ENCODE measurements at regions not wholly inside any gene's neighbourhood (a gene's known extent, or its start where the extent isn't known, plus 50 kb on each side); places are given as distances from the start of the nearest gene placed in this dataset.

DNA sequence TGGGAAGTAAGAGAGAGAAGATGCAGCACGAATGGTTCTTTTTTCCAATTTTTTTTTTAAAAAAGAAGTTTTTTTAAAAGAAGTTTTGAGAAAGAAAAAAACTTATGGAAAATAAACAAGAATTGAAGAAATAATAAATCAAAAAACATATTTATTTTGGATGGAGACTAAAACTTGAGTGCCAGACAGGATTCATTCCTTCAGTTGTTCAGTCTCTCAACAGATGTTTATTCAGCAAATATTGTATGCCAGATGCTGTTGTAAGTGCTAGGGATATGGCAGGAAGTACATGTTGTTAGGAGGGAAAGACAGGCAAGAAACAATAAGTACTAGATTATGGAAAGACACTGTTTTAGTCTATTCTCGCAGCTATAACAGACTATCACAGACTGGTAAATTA is 750.7 kb upstream of the PHF14 start:
- ATAC-seq (ENCODE audit: poor library complexity) (no peak), DNase-seq (no peak)
- intact Hi-C loops (cut with DNase I): no loop called here

DNA sequence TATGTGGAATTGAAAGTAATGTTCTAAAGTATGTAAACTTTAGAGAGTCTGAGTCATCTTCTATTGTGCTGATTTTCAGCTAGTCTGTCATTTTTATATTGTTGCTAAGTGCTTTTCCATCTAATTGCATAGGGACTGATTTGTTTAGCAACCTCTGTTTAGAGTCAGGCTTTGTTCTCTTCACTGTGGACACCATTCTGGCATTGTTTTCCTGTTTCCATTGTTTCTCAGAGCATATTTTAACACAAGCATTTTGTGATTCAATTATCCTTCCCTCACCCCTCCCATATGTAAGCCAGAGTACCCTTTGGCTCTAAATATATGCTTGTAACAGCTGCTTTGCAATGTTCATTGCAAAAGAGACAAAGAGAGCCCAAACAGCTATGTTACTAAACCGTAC is 748.4 kb upstream of the PHF14 start:
- ATAC-seq (ENCODE audit: poor library complexity) (no peak), DNase-seq (no peak)
- intact Hi-C loops (cut with DNase I): no loop called here

DNA sequence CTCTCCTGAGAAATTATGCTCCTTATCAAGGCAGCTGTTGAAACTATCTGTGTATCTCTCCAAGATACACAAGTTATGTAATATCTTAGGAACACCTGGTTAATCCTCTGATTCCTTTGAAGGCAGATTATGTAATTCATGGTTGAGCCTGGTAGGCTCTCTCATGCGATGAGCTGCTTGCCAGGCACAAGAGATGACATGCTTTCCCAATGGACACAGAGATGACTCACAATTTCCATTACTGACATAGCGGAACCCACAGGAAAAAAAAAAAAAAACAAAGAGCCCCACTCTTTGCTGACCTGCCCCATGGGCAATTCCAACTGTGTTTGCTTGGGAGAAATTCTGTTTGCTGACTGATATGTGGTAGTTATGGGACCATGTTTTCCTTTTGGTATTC is 736.4 kb upstream of the PHF14 start:
- intact Hi-C loops (cut with DNase I): no loop called here
- DNase-seq: no peak
- peak; percentile 40 for ATAC-seq (ENCODE audit: poor library complexity)

DNA sequence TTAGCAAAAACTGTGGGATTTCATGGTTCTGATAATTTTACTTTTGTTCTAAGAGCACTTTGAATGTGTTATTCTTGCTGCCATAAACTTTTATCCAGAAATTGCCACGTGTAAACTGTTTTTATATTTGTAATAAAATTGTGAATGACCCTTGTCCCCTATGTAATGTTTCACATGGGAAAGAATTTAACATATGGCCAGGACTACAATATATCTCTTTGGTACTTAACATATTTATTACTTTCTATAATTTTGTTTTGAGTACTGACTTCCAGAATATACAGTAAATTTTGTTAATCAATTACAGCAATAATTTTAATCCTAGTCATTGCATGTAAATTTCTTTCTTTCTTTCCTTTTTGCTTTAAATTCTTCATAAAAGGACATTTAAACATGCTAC is 735.0 kb upstream of the PHF14 start:
- ATAC-seq (ENCODE audit: poor library complexity) (no peak), DNase-seq (no peak)
- intact Hi-C loops (cut with DNase I): no loop called here

DNA sequence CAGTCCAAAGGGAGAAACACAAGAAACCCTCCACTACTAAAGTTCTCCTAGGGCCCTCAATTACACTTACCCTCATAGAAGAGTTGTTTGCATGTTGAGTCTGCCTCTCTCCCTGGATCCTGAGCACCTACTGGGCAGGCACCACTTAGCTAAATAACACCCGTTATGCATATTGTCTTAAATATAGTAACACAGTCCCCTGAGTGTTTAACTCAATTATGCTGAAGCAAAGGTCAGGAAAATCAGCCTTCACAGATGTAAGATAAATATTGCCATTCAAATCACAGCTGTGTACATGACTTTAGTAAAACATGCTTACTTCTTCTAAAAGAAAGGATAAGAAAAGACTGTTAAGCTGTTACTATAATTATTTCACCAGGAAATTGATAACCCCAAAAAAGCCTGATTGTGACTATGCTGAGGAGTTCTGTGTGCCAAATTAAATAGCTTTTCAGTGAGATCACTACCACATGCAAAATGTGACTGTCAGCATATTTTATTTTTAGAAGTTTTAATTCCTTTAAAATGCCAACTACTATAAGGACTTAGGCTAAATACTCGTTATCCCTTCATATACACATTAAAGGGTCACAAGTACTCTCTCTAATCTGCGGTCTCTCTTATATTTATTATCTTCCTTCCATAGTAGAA is 733.9 kb upstream of the PHF14 start:
- ATAC-seq (ENCODE audit: poor library complexity) (peak; percentile 94), DNase-seq (no peak)
- intact Hi-C loops (cut with DNase I): no loop called here

DNA sequence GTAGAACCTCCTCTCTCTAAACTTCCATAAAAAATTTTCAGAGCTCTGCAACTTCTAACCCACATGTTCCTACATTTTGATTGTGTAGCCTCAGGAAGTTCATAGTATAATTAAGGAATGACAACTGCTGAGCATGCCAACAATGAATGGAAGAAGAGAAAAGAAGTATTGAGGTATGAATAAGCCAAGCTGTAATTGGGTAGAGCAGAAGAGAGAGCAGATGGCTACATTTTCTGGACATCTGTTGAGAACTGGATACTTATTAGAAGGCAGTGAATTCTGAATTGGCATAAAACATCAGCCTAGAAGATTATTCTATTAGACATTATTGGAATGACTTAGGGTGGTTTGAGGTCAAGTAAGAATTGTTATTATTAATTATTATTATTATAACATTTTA is 728.3 kb upstream of the PHF14 start:
- intact Hi-C loops (cut with DNase I): no loop called here
- no peak for ATAC-seq (ENCODE audit: poor library complexity)
- DNase-seq: no peak

DNA sequence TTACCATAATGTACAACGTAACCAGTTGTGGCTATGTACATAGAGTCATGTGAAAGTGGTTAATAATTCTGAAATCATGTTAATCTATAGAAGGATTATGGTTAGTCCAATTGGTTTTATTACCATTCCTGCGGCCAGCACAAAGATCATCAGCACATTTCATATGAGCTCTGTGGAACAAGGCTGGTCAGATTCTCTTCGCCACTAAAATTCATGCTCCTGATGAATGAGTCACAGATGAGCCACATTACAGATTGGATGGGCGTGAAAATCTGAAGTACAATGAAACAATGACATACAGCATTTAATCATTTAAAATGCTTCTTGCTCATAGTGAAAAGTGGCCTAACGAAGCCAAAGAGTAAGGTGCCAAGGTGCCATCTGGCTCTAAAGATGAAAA is 716.2 kb upstream of the PHF14 start:
- DNase-seq: no peak
- no peak for ATAC-seq (ENCODE audit: poor library complexity)
- intact Hi-C loops (cut with DNase I): no loop called here

DNA sequence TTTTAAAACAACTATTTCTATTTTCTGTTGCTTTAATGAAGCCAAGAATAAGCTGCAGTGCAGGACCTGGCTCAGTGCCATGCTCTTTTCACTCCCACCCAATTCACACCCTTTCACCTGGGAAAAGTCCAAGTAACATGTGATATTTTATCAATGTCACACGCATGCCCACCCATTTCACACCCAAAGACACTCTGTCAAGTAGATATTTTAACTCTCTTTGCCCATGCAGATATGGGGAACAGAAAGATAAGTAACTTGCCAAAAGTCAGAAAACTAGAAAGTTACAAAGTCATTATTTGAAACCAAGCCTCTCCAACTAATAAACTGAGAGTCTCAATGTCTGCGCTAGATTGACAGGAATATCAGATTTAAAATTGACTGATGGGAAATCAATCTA is 706.7 kb upstream of the PHF14 start:
- intact Hi-C loops (cut with DNase I): no loop called here
- ATAC-seq (ENCODE audit: poor library complexity): no peak

DNA sequence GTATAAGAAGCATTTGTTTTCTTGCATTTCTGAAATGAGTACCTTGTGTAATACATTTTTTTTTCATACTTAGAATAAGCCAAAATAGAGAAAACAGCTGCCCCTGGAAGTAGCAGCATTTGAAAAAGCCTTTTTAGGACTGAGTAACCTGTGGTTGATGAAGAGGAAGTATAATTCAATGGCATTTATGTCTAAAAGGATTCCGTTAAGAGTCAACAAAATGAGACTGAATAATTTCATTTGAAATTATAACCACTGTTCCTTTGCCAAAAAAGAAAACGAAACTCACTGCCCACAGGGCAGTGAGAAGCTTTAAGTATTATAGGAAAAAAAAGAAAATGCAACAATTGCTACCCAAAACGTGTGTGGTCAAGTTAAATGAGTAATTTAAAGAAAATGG is 705.6 kb upstream of the PHF14 start:
- intact Hi-C loops (cut with DNase I): no loop called here
- ATAC-seq (ENCODE audit: poor library complexity) (no peak), DNase-seq (no peak)

More for the DNA sequence above, 706.7 kb upstream of the PHF14 start:
- DNase-seq: no peak

DNA sequence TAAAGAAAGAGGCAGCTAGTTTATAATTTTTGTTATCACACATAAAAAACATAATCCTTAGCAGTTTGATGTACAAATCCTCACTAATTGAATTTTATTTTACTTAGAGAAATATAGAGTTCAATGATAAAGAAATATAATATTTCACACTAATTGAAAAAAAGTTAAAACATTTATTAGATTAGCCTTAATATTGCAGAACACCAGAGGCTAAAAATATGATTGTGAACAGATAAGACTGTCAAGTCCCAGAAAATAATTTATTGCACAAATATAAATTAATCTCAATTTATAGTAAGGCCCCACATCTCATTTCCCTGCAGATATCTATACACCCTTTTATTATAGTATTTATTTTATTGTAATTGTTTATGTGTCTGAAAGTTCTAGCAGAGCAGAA is 690.8 kb upstream of the PHF14 start:
- no peak for DNase-seq
- ATAC-seq (ENCODE audit: poor library complexity): no peak
- intact Hi-C loops (cut with DNase I): no loop called here

DNA sequence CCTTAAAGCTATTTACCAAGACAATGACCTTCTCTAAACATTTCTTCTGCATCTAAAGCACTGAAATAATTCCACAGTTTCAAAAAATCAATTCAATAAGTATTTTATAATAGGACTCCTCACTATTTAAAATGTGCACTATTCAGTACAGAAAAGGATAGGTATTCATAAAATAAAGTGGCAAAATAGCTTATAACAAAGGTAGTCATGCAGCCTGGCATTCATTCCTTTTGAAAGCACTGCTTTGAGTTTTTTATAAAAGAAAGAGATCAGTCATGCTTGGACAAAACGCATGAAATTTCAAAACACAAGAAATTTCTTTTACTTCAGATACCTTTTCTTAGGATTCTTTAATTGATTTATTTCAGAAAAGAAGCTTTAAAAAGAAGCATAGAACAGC is 689.7 kb upstream of the PHF14 start:
- intact Hi-C loops (cut with DNase I): no loop called here
- DNase-seq: no peak
- ATAC-seq (ENCODE audit: poor library complexity): no peak

DNA sequence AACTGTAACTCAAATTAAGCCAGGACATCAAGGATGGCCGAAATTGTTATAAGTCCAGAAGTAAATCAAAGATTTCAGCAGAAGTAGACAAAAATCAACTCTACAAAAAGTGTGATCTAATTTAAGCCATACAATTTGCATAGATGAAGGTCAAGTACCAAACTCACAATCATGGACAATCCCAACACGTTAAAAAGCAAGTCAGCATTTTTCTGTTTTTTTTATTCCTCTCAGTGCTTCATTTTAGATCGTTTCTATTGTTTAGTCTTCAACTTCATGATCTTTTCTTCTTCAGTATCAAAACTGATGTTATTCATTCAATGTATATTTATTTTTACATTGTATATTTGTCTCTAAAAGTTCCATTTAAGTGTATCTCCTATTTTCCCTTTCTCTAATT is 674.3 kb upstream of the PHF14 start:
- no peak for ATAC-seq (ENCODE audit: poor library complexity)
- intact Hi-C loops (cut with DNase I): no loop called here

DNA sequence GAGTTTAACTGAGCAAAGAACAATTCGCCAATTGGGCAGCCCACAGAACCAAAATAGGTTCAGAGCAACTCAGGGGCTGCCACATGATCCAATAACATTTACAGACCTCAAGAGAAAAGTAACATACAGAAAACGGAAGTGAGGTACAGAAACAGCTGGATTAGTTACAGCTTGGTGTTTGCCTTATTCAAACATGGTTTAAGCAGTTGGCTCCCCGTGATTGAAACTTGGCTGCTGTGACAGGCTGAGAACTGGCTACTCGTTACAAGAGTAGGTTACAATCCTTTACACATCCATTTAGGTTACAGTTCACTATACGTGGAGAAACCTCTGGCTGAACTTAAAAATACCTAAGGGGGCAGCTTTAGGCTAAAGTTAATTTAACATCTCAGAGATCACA is 673.1 kb upstream of the PHF14 start:
- ATAC-seq (ENCODE audit: poor library complexity): no peak
- no peak for DNase-seq
- intact Hi-C loops (cut with DNase I): no loop called here

More for the DNA sequence above, 674.3 kb upstream of the PHF14 start:
- no peak for DNase-seq

DNA sequence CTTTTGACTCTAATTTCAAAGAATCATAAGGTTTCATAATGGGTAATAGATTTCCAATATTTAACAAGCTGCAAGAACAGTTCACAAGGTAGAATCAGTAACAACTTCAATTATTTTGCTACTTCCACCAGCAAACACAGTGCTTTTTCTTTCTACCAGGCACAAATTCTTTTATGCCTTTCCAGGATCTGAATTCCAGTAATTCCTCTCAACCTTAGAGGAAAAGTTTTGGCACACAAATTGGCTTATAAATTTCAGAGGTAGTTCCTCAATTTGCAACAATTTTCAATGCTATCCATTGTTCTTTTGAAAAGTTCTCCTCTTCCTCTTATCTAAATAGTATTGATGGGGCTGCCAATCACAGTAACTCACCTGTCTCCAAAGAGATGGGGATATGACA is 665.4 kb upstream of the PHF14 start:
- DNase-seq (no peak), ATAC-seq (ENCODE audit: poor library complexity) (no peak)
- intact Hi-C loops (cut with DNase I): no loop called here

DNA sequence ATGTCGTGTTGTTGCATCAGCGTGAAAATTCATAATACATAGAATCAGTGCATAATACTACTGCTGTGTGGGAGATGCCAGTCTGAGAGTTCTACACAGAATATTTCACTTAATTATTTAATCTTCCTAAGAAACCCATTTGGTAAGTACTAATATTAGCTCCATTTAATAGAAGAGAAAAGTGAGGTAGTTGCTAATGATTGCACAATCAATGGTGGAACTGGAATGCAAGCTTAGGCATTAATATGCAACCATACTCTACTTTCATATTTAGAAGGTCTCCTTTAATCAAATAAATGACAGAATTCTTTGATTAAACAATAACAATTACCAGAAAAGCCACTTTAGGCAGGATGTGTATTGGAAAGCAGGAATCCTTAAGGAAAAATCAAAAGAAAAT is 660.7 kb upstream of the PHF14 start:
- intact Hi-C loops (cut with DNase I): no loop called here
- DNase-seq (no peak), ATAC-seq (ENCODE audit: poor library complexity) (no peak)

DNA sequence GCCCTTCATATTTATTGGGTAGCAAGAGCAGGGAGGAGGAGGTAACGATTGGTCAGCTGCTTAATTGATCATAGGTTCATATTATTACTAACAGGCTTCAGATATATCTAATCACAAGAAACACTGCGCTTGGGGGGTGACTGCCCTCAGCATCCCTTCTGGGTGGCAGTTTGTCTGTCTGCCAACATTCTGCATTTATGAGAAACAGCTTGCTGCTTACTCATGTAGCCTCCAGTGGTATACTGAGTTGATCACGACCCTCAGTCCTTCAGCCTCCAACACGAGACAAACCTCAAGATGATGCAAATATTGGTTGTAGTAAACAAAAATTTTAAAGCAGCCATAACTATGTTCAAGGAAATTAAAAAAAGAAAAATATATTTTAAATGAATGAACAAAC is 657.8 kb upstream of the PHF14 start:
- intact Hi-C loops (cut with DNase I): no loop called here
- ATAC-seq (ENCODE audit: poor library complexity) (no peak), DNase-seq (no peak)

DNA sequence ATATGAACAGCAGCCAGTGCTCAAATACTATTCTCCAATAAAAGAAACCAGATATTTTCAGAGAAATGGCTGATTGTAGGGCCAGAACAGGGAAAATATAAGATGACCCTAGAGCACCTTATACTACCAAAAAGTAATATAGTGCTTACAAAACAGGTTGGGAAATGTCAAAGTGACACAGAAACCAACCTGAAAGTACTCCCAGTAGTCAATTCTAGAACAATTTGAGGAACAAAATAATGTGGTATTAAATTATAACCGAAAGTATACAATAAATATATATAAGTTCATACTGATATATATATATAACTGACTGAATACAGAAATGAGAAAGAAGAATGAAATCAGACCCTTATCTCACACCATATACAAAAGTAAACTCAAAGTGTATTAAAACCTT is 657.2 kb upstream of the PHF14 start:
- intact Hi-C loops (cut with DNase I): no loop called here
- DNase-seq (no peak), ATAC-seq (ENCODE audit: poor library complexity) (no peak)

DNA sequence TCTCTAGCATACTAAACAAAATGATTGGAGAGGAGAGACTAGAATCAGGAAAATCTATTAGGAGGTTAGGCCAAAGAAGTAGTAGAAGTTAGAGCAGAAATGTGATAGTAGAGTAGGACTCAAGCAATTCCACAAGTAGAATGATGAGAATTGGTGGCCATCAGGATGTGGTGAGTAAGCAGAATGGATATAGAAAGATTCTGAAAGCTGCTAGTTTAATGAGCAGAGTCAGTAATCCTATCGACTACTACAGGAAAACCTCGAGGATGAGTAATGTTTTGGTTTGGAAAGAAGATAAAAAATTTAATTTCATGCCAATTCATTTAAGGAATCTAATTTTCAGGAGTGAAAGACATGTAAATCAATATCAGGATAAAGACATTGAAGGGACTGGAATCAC is 648.3 kb upstream of the PHF14 start:
- ATAC-seq (ENCODE audit: poor library complexity) (no peak), DNase-seq (no peak)
- intact Hi-C loops (cut with DNase I): no loop called here

DNA sequence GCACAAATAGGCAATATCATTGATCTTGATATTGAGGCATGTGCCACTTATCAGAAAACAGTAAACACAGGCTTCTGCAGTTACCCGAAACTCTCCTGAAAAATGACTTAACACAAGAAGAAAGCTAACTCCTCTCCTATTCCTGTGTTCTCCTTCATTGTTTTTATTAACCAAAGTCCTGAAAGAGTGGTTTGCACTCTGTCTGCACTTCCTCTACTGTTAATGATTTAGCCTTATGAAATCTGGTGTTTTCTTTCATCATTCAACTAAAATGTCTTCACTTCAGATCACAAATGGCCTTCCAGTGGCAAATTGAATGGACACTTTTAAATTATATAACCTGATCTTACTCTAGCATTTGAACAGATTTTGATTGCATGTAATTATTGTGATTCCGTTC is 630.6 kb upstream of the PHF14 start:
- ATAC-seq (ENCODE audit: poor library complexity): no peak
- DNase-seq: no peak
- intact Hi-C loops (cut with DNase I): no loop called here

DNA sequence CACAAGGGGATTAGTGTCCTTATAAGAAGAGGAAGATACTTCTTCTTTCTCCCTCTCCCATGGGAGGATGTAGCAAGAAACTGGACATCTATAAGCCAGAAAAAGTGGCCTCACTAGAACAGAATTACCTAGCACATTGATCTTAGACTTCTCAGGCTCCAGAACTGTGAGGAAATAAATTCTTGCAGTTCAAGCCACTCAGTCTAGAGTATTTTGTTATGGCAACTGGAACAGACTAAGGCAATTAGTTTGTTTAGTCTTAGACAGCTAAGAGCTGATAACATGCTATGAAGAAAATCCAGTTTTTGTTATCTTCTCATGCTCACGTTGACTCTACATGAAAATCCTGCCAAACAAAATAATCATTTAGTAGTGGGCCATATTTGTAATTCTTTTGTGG is 627.6 kb upstream of the PHF14 start:
- ATAC-seq (ENCODE audit: poor library complexity): no peak
- DNase-seq: no peak
- intact Hi-C loops (cut with DNase I): no loop called here

DNA sequence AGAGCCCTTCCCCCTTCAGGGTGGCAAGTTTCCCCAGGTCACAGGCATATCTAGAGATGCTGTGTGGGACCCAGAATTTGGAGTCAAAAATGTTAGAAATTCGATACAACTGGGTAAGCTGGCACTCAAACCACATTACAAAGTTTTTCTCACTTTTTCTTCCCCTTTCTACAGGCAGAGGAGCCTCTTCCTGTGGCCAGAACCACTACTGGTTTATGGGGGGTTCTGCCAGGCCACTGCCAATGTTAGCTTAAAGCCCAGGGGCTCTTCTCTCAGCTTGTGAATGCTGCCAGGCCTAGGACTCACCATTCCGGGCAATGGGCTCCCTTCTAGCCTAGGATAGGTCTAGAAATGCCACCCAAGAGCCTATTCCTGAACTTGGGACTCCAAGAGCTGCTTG is 617.9 kb upstream of the PHF14 start:
- ATAC-seq (ENCODE audit: poor library complexity) (no peak), DNase-seq (no peak)
- intact Hi-C loops (cut with DNase I): no loop called here

DNA sequence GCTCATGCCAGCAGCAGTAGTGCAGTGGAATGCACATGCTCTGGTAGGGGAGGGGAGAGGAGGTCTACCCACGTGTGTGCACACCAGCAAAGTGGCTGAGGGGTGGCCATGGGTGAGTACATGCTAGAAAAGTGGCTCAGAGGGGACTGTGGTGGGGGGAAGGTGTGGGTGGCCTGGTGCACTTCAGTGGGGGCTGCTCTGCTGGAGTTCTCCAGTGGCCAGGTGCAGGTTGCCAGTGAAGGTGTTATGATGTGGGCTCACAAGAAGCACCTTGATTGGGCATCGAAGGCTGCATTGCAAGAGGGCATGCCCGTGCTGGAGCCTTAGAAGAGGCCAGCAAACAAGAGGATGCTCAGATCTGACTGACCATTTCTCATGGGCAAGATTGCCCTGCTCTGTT is 613.6 kb upstream of the PHF14 start:
- DNase-seq (no peak), ATAC-seq (ENCODE audit: poor library complexity) (no peak)
- intact Hi-C loops (cut with DNase I): no loop called here
